Activated CD4-positive, alpha-beta T cell treated with anti-CD3 and anti-CD28 coated beads, Interleukin-10, Interleukin-2, amounts not matched to agents 100 ng/mL and 50 ng/mL, durations not matched to agents 16 hours and 8 hours (primary cell): ENCODE measurements at regions not wholly inside any gene's neighbourhood (a gene's known extent, or its start where the extent isn't known, plus 50 kb on each side); places are given as distances from the start of the nearest gene placed in this dataset.

Source experiments
- DNase-seq: peaks from one replicate; pipeline ENCODE4 v3.0.0-alpha.2; 2020

GRCh38 chr2:103103678-103104077, 341.8 kb downstream of the TMEM182 start:
- no peak for DNase-seq

- no peak for DNase-seq
Measured at GRCh38 chr2:103119352-103119751, 357.5 kb downstream of the TMEM182 start.

- no peak for DNase-seq
Measured at GRCh38 chr2:103121106-103121505, 359.3 kb downstream of the TMEM182 start.

- DNase-seq, result no peak
Measured at GRCh38 chr2:103123516-103123915, 361.7 kb downstream of the TMEM182 start.

- no peak for DNase-seq
Measured at GRCh38 chr2:103130857-103131256, 369.0 kb downstream of the TMEM182 start.

GRCh38 chr2:103132536-103133217, 370.8 kb downstream of the TMEM182 start:
- DNase-seq, result no peak

GRCh38 chr2:103135679-103136078, 373.8 kb downstream of the TMEM182 start:
- no peak for DNase-seq

GRCh38 chr2:103138123-103138901, 376.5 kb downstream of the TMEM182 start:
- DNase-seq, result no peak

GRCh38 chr2:103139628-103140268, 377.9 kb downstream of the TMEM182 start:
- DNase-seq, result no peak

- no peak for DNase-seq
Measured at GRCh38 chr2:103144837-103145236, 383.0 kb downstream of the TMEM182 start.

- no peak for DNase-seq
Measured at GRCh38 chr2:103145739-103146138, 383.9 kb downstream of the TMEM182 start.

- no peak for DNase-seq
Measured at GRCh38 chr2:103151046-103151445, 389.2 kb downstream of the TMEM182 start.

- DNase-seq, result no peak
Measured at GRCh38 chr2:103152556-103152955, 390.7 kb downstream of the TMEM182 start.

GRCh38 chr2:103153580-103154284, 391.9 kb downstream of the TMEM182 start:
- DNase-seq, result no peak

GRCh38 chr2:103155308-103155707, 393.5 kb downstream of the TMEM182 start:
- DNase-seq, result no peak

GRCh38 chr2:103159018-103159417, 397.2 kb downstream of the TMEM182 start:
- no peak for DNase-seq

GRCh38 chr2:103161456-103162289, 399.8 kb downstream of the TMEM182 start:
- DNase-seq, result peak; percentile 34

GRCh38 chr2:103164748-103165147, 402.9 kb downstream of the TMEM182 start:
- no peak for DNase-seq

GRCh38 chr2:103165836-103166235, 404.0 kb downstream of the TMEM182 start:
- DNase-seq, result no peak

GRCh38 chr2:103166456-103167324, 404.9 kb downstream of the TMEM182 start:
- no peak for DNase-seq

GRCh38 chr2:103167599-103167998, 405.8 kb downstream of the TMEM182 start:
- DNase-seq, result no peak
